ENCODE measurements at regions not wholly inside any gene's neighbourhood (a gene's known extent, or its start where the extent isn't known, plus 50 kb on each side); places are given as distances from the start of the nearest gene placed in this dataset.

- peak; percentile 7 for DNase-seq (ENCODE audit: low read depth, low spot score)
Measured at GRCh38 chr11:128328955-128329551, 258.3 kb downstream of the ETS1 start.

- DNase-seq (ENCODE audit: low read depth, low spot score) = no peak
Measured at GRCh38 chr11:128327274-128327673, 260.1 kb downstream of the ETS1 start.

- no peak for DNase-seq (ENCODE audit: low read depth, low spot score)
Measured at GRCh38 chr11:128326791-128327190, 260.6 kb downstream of the ETS1 start.

- DNase-seq (ENCODE audit: low read depth, low spot score) = no peak
Measured at GRCh38 chr11:128324531-128325141, 262.7 kb downstream of the ETS1 start.

GRCh38 chr11:128324051-128324481 lies 263.3 kb downstream of the ETS1 start:
- no peak for DNase-seq (ENCODE audit: low read depth, low spot score)

- DNase-seq (ENCODE audit: low read depth, low spot score) = peak; percentile 9
Measured at GRCh38 chr11:128323381-128323780, 264.0 kb downstream of the ETS1 start.

GRCh38 chr11:128318856-128319474 lies 268.4 kb downstream of the ETS1 start:
- no peak for DNase-seq (ENCODE audit: low read depth, low spot score)

- DNase-seq (ENCODE audit: low read depth, low spot score) = no peak
Measured at GRCh38 chr11:128316541-128317227, 270.7 kb downstream of the ETS1 start.

GRCh38 chr11:128315933-128316332 lies 271.4 kb downstream of the ETS1 start:
- no peak for DNase-seq (ENCODE audit: low read depth, low spot score)

- no peak for DNase-seq (ENCODE audit: low read depth, low spot score)
Measured at GRCh38 chr11:128313931-128314330, 273.4 kb downstream of the ETS1 start.

- DNase-seq (ENCODE audit: low read depth, low spot score) = no peak
Measured at GRCh38 chr11:128311742-128312719, 275.3 kb downstream of the ETS1 start.

- no peak for DNase-seq (ENCODE audit: low read depth, low spot score)
Measured at GRCh38 chr11:128310676-128311445, 276.5 kb downstream of the ETS1 start.

- DNase-seq (ENCODE audit: low read depth, low spot score) = no peak
Measured at GRCh38 chr11:128310005-128310404, 277.4 kb downstream of the ETS1 start.

GRCh38 chr11:128308794-128309193 lies 278.6 kb downstream of the ETS1 start:
- no peak for DNase-seq (ENCODE audit: low read depth, low spot score)

- no peak for DNase-seq (ENCODE audit: low read depth, low spot score)
Measured at GRCh38 chr11:128305588-128305987, 281.8 kb downstream of the ETS1 start.

- no peak for DNase-seq (ENCODE audit: low read depth, low spot score)
Measured at GRCh38 chr11:128304666-128305485, 282.5 kb downstream of the ETS1 start.

GRCh38 chr11:128304116-128304515 lies 283.2 kb downstream of the ETS1 start:
- DNase-seq (ENCODE audit: low read depth, low spot score) = no peak

- DNase-seq (ENCODE audit: low read depth, low spot score) = no peak
Measured at GRCh38 chr11:128303383-128303782, 284.0 kb downstream of the ETS1 start.

- no peak for DNase-seq (ENCODE audit: low read depth, low spot score)
Measured at GRCh38 chr11:128302425-128303186, 284.8 kb downstream of the ETS1 start.

Measured in ELF-1 (cell line).